IMR-90 (cell line): ENCODE measurements at regions not wholly inside any gene's neighbourhood (a gene's known extent, or its start where the extent isn't known, plus 50 kb on each side); places are given as distances from the start of the nearest gene placed in this dataset.

Experiments
- POLR2A ChIP-seq: IDR thresholded peaks from 2 replicates; pipeline ENCODE4 v1.6.1; 2012; ENCODE audit warnings: mild to moderate bottlenecking, low read depth, low read length
- RAD21 ChIP-seq: IDR thresholded peaks from 2 replicates; pipeline ENCODE4 v1.6.1; 2012; ENCODE audit warnings: low read length, improper control_type of control experiment
- TF ChIP-seq, protein P1 (sequence below): conservative IDR thresholded peaks from 2 replicates; pipeline ENCODE4 v1.5.1; 2012; ENCODE audit warnings: mild to moderate bottlenecking, low read depth, low read length, improper control_type of control experiment
- TF ChIP-seq, protein P2 (sequence below): fragments of 150-350 bp; IDR thresholded peaks from 2 replicates; pipeline ENCODE4 v1.6.1; 2017; ENCODE audit warnings: mild to moderate bottlenecking, antibody characterized with exemption, low read length, low read depth

- TF ChIP-seq POLR2A (no peak), RAD21 (no peak)
- TF ChIP-seq, protein P1, sequence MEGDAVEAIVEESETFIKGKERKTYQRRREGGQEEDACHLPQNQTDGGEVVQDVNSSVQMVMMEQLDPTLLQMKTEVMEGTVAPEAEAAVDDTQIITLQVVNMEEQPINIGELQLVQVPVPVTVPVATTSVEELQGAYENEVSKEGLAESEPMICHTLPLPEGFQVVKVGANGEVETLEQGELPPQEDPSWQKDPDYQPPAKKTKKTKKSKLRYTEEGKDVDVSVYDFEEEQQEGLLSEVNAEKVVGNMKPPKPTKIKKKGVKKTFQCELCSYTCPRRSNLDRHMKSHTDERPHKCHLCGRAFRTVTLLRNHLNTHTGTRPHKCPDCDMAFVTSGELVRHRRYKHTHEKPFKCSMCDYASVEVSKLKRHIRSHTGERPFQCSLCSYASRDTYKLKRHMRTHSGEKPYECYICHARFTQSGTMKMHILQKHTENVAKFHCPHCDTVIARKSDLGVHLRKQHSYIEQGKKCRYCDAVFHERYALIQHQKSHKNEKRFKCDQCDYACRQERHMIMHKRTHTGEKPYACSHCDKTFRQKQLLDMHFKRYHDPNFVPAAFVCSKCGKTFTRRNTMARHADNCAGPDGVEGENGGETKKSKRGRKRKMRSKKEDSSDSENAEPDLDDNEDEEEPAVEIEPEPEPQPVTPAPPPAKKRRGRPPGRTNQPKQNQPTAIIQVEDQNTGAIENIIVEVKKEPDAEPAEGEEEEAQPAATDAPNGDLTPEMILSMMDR = no peak
- TF ChIP-seq, protein P2, sequence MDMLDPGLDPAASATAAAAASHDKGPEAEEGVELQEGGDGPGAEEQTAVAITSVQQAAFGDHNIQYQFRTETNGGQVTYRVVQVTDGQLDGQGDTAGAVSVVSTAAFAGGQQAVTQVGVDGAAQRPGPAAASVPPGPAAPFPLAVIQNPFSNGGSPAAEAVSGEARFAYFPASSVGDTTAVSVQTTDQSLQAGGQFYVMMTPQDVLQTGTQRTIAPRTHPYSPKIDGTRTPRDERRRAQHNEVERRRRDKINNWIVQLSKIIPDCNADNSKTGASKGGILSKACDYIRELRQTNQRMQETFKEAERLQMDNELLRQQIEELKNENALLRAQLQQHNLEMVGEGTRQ = no peak
Observed at GRCh38 chr5:133882846-133883245, 85.6 kb downstream of the C5orf15 start.
